Esophagus (tissue), 2 donors: ENCODE measurements at regions not wholly inside any gene's neighbourhood (a gene's known extent, or its start where the extent isn't known, plus 50 kb on each side); places are given as distances from the start of the nearest gene placed in this dataset.

ENCODE experiments used
- H3K27ac ChIP-seq, 2 donors: one replicate each; pipeline ENCODE4 v1.5.1; 2013; ENCODE audit warnings: low read depth in 2 of 2, mild to moderate bottlenecking in 2 of 2, inconsistent platforms in 1 of 2, low read length in 1 of 2, moderate library complexity in 1 of 2
- H3K27me3 ChIP-seq, 2 donors: one replicate each; pipeline ENCODE4 v1.6.1; 2013; ENCODE audit warnings: low read length in 2 of 2, control low read depth in 1 of 2, mild to moderate bottlenecking in 1 of 2; ENCODE audit not compliant: insufficient read depth in 2 of 2, control insufficient read depth in 1 of 2
- H3K36me3 ChIP-seq, 2 donors: one replicate each; pipeline ENCODE4 v1.6.1; 2013; ENCODE audit warnings: low read length in 1 of 2; ENCODE audit not compliant: control insufficient read depth in 2 of 2, insufficient read depth in 2 of 2
- H3K4me1 ChIP-seq, 2 donors: one replicate each; pipeline ENCODE4 v1.6.1; 2013; ENCODE audit warnings: low read length in 1 of 2; ENCODE audit not compliant: control insufficient read depth in 2 of 2, insufficient read depth in 2 of 2
- H3K4me3 ChIP-seq, 2 donors: one replicate each; pipeline ENCODE4 v1.5.1; 2013; ENCODE audit warnings: low read length in 2 of 2, mild to moderate bottlenecking in 2 of 2, low read depth in 1 of 2, moderate library complexity in 1 of 2
- H3K9me3 ChIP-seq, 2 donors: one replicate each; pipeline ENCODE4 v1.6.1; 2013; ENCODE audit warnings: mild to moderate bottlenecking in 2 of 2, low read depth in 1 of 2, low read length in 1 of 2, moderate library complexity in 1 of 2; ENCODE audit not compliant: control insufficient read depth in 2 of 2, insufficient read depth in 1 of 2
- WGBS, 2 donors: extraction: QIAGEN DNeasy Blood & Tissue Kit; methylation state at CpG; one replicate each; pipeline ENCODE4 v1.1.7; 2013; 5-methylcytosine and 5-hydroxymethylcytosine counted together
- donor health status: healthy with polysubstance abuse.
- donor health status: Bipolar disorder and iron deficiency.

DNA sequence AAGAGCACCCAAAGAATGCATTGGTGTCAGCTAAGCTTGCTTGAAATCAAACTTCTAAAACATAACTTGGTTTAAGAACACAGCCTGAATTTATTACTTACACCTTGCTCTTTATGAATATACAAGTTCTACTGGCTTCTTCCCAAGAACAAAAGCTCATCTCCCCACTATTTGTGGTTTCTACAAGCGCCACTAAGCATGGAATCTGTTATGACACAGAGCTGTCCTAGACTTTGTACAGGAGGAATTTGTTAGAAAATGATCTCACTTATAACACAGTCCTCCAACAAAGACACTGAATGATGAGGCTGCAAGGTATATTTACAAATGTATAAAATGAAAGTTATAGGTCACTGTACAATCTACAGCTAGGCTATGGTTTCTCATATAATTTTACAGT lies 452.1 kb downstream of the BCAT1 start:
- H3K36me3 ChIP-seq: no peaks in the 10 kb centered on the region
- H3K27me3 ChIP-seq: no peaks in the 10 kb centered on the region
- peak overlapping the region in 1 of 2 donors; percentile 43 for H3K27ac ChIP-seq
- 27 to 59% methylated on average over 1 of the region's 1 CpG for WGBS, 2 donors
- H3K9me3 ChIP-seq: no peaks in the 10 kb centered on the region
- H3K4me1 ChIP-seq: no peaks in the 10 kb centered on the region
- H3K4me3 ChIP-seq: no peak overlapping the region

DNA sequence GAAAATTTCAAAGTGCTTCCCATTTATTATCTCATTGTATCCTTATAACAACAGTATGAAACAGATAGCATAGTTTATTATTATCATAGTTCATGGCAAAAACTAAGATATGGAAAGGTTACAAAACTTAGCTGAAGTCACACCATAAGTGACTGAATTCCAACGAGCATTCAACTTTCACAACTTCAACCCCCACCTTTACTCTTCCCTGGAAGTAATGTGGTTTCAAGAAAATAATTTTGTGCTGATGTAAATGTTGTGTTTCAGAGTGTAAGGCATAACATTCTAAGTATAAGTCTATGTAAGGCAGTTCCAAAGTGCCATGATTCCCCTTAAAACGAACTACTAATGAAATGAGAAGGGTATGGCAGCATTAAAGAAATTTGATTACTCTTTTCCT lies 454.5 kb downstream of the BCAT1 start:
- 72 to 89% methylated on average over 2 of the region's 2 CpGs for WGBS, 2 donors
- Histone ChIP-seq H3K9me3 (no peaks in the 10 kb centered on the region), H3K27me3 (no peaks in the 10 kb centered on the region), H3K4me3 (no peak overlapping the region), H3K27ac (no peak overlapping the region), H3K36me3 (no peaks in the 10 kb centered on the region), H3K4me1 (no peaks in the 10 kb centered on the region)

DNA sequence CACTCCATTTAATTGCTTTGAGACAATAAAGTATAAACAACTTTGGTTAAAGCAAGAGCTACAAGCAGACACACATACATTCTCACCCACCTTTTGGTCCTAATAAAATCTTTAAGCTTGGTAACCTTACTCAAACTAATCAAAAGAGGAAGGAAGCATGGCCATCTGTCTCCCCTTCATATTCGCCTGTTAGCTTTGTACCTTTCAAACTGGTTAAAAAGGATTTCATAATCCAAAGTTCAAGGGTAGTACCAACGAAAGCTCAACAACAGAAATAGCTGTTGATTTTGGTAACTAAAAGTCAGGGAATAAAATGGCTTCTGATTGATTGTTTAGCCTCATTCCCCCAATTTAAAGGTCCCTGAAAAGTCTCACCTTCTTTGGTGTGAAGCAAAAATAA lies 456.9 kb downstream of the BCAT1 start:
- Histone ChIP-seq H3K27me3 (no peaks in the 10 kb centered on the region), H3K4me3 (no peak overlapping the region), H3K4me1 (no peaks in the 10 kb centered on the region), H3K36me3 (no peaks in the 10 kb centered on the region), H3K27ac (no peak overlapping the region), H3K9me3 (no peaks in the 10 kb centered on the region)
- 67 to 81% methylated on average over 2 of the region's 2 CpGs for WGBS, 2 donors

DNA sequence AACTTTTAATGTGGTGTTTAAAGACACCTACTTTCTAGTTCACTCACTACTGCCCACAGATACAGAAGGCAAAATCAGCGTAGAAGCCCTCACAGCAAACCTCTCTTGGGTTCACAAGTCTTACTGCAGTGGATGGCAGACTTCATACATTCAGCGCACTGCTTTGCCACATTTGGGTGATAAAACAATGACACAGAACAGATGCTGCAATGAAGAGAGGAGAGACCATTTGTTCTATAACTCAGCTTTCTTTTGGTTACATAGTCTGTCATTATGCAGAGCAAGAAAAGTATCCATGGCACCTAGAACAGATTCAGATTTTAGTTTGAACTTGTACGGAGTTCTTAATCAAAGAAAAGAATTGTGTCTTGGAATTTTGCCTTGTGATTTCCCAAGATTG lies 459.0 kb downstream of the BCAT1 start:
- Histone ChIP-seq H3K4me3 (no peak overlapping the region), H3K36me3 (no peaks in the 10 kb centered on the region), H3K9me3 (no peaks in the 10 kb centered on the region), H3K4me1 (no peaks in the 10 kb centered on the region), H3K27ac (no peak overlapping the region), H3K27me3 (no peaks in the 10 kb centered on the region)
- 65 to 69% methylated on average over 3 of the region's 3 CpGs for WGBS, 2 donors

DNA sequence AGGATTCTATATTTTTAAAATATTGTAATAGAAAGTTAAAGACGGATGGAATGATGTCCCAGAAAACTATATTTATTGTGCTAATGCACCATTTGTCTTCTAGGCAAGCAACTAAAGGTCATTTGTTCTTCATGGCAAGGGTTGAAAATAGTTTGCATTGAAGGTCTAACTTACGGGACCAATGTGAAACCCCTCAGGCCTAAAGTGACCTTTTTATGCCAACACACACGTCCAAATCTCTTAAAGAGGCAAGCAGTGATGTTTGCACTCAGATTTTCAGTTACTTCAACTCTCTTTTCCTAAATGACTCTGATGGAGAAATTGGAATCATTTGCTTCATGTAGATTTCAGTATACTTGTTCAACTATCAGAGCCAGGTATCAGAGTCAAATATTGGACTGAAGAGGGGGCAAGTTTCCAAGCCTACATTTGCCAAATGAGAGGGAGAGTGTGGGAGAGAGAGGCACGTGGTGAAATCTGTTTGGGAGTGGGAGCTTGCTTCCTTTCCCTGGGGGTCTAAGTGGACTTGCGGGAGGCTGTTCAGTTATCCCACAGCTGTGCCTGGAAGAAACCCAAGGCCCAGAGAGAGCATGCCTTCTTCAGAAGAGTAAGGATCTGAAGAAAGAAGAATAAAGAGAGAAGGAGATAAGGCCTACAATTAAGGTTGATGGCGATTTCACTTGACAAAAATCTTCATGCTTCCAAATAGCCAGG lies 459.8 kb downstream of the BCAT1 start:
- Histone ChIP-seq H3K9me3 (no peaks in the 10 kb centered on the region), H3K27ac (no peak overlapping the region), H3K4me3 (no peak overlapping the region), H3K36me3 (no peaks in the 10 kb centered on the region), H3K27me3 (no peaks in the 10 kb centered on the region), H3K4me1 (no peaks in the 10 kb centered on the region)
- 66 to 71% methylated on average over 6 of the region's 6 CpGs for whole genome bisulfite sequencing, 2 donors

DNA sequence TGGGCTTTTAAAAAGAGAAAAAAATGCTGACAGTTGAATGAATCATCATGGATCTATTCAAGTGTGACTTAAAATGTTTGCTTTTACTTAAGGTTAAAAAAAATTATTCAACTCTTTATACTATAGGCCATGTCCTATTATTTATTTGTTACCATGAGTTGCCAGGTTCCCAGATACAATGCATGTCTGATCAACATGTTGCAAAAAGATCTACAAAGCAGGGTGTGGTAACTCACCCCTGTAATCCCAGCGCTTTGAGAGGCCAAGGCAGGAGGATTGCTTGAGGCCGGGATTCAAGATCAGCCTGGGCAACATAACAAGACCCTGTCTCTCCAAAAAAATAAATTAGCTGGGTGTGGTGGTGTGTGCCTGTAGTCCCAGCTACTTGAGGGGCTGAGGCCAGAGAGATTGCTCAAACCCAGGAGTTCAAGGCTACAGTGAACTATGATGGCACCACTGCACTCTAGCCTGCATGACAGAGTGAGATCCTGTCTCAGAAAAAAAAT lies 460.8 kb downstream of the BCAT1 start:
- Histone ChIP-seq H3K27ac (peak overlapping the region in 1 of 2 donors; percentile 28), H3K36me3 (no peaks in the 10 kb centered on the region), H3K4me3 (no peak overlapping the region), H3K4me1 (no peaks in the 10 kb centered on the region), H3K27me3 (no peaks in the 10 kb centered on the region), H3K9me3 (no peaks in the 10 kb centered on the region)
- 56 to 57% methylated on average over 2 of the region's 2 CpGs for WGBS, 2 donors

DNA sequence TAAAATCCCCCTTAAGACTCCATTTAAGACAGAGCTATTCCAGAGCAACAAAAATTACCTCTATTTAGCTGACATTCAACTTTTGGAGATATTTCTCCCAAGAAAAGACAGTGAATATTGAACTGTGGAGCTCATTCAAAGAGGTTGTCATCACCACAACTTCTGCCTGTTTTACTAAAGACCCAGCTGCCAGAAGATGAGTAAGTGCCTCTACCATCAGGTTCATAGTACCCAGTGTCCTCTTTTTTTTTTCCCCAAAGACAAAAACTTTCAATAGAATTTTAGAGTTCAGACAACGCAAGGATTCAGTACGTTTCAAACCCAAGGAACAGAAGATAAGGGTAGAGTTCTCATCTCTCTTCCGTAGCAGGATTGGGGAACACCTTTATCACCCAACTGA lies 461.3 kb downstream of the BCAT1 start:
- WGBS, 2 donors: 49 to 67% methylated on average over 3 of the region's 3 CpGs
- Histone ChIP-seq H3K4me3 (no peak overlapping the region), H3K27ac (no peak overlapping the region), H3K27me3 (no peaks in the 10 kb centered on the region), H3K9me3 (no peaks in the 10 kb centered on the region), H3K4me1 (no peaks in the 10 kb centered on the region), H3K36me3 (no peaks in the 10 kb centered on the region)

DNA sequence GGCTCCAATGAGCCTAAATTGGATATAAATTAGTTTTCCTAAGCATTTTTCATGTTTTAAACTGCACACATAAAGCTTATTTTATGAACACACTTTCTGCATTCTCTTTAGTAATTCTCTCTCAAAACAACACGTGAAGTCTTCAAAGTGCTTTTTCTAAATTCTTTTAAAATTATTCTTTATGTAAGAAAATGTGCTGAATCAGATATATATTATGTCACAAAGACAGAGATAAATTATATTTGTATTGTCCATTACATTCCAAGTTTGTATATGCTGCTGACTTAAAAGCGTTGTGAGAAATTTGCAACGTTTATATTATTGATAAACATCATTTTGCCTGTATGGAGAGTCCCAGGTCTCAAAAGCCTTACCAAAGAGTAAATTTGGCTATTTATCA lies 465.2 kb downstream of the BCAT1 start:
- Histone ChIP-seq H3K4me3 (no peak overlapping the region), H3K4me1 (no peaks in the 10 kb centered on the region), H3K27ac (no peak overlapping the region), H3K9me3 (no peaks in the 10 kb centered on the region), H3K36me3 (no peaks in the 10 kb centered on the region), H3K27me3 (no peaks in the 10 kb centered on the region)
- 71 to 81% methylated on average over 3 of the region's 3 CpGs for WGBS, 2 donors

DNA sequence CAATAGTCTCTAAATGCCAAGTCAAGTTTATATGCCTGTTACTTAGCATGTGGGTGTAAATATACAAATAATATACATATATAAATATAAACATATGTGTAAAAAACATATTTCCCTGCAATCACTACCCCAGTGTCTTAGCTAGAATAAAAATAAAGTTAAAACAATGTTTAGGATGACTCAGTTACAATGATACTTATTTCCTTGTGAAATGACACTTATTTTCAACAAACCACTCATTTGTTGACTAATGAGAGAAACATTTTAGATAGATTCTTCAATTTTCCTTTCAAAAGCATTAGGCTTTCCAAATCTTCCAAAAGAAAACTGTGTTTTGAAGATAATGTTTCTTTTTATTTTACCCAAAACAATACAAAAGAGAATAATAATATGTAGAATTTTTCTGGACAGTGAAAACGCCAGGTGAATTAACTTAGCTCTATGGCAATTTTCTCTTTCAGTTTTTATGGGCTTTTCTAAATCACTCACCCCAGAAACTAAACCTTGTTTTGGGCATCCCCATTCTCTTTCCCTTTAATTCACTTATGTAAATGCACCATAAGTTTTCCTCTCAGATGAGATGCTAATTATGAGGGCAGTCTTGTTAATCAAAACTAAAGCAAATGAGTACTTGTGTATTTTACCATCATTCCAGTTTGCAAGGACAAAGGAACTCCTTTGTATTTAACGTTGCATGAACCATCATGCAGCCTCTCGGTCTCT lies 465.9 kb downstream of the BCAT1 start:
- no peaks in the 10 kb centered on the region for H3K36me3 ChIP-seq
- H3K9me3 ChIP-seq: no peaks in the 10 kb centered on the region
- H3K4me1 ChIP-seq: no peaks in the 10 kb centered on the region
- no peak overlapping the region for H3K4me3 ChIP-seq
- no peak overlapping the region for H3K27ac ChIP-seq
- H3K27me3 ChIP-seq: no peaks in the 10 kb centered on the region
- WGBS, 2 donors: 69 to 79% methylated on average over 3 of the region's 3 CpGs

DNA sequence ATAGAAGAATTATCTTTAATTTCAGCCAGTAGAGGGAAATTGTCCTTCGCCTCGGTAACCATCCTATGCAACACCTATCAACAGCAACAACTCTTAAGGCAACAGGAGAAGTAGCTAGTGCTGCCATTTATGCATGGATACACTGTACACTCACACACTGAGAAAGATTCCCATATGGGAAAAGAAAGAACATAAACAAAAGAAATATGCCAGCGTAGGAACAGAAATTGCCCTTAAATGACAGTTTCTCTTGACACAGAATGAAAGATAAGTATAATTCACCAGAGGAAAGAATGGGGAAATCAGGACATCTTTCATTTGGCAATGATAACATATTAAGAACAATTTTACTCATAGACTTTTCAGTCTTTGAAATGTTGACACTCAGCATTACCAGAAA lies 466.9 kb downstream of the BCAT1 start:
- no peaks in the 10 kb centered on the region for H3K36me3 ChIP-seq
- H3K27ac ChIP-seq: no peak overlapping the region
- H3K4me1 ChIP-seq: no peaks in the 10 kb centered on the region
- H3K27me3 ChIP-seq: no peaks in the 10 kb centered on the region
- WGBS, 2 donors: 92 to 94% methylated on average over 3 of the region's 3 CpGs
- H3K9me3 ChIP-seq: no peaks in the 10 kb centered on the region
- no peak overlapping the region for H3K4me3 ChIP-seq
